ENCODE measurements at regions not wholly inside any gene's neighbourhood (a gene's known extent, or its start where the extent isn't known, plus 50 kb on each side); places are given as distances from the start of the nearest gene placed in this dataset.

DNA sequence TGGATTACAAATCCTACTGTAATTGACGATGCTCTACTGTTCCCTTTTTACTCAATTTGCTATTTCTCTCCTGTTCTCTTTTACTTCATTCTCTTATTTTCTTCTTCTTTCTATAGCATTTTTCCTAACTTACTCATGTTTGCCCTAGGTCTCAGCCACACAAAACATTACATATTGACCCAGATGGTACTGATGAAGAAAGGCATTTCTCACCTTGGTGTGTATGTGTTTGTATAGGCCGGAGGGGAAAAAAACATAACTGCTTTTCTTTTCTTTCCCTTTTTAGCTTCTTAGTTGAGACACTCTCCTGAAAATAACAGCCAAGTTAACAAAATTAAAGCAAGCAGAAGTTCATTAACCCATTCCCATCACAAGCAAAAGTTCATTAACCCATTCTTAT is 1019.8 kb upstream of the CDH18 start:
- TF ChIP-seq, protein P1, sequence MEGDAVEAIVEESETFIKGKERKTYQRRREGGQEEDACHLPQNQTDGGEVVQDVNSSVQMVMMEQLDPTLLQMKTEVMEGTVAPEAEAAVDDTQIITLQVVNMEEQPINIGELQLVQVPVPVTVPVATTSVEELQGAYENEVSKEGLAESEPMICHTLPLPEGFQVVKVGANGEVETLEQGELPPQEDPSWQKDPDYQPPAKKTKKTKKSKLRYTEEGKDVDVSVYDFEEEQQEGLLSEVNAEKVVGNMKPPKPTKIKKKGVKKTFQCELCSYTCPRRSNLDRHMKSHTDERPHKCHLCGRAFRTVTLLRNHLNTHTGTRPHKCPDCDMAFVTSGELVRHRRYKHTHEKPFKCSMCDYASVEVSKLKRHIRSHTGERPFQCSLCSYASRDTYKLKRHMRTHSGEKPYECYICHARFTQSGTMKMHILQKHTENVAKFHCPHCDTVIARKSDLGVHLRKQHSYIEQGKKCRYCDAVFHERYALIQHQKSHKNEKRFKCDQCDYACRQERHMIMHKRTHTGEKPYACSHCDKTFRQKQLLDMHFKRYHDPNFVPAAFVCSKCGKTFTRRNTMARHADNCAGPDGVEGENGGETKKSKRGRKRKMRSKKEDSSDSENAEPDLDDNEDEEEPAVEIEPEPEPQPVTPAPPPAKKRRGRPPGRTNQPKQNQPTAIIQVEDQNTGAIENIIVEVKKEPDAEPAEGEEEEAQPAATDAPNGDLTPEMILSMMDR (IDR thresholded peaks at IDR 0.05 in 4 of 5, conservative IDR thresholded peaks at IDR 0.05 in 1 of 5) = no peak
- TF ChIP-seq POLR2A (IDR thresholded peaks at IDR 0.05) = no peak
